Mucosa of rectum (tissue), 2 donors: ENCODE measurements at regions not wholly inside any gene's neighbourhood (a gene's known extent, or its start where the extent isn't known, plus 50 kb on each side); places are given as distances from the start of the nearest gene placed in this dataset.
"Not testable (repeated sequence)": the region's sequence is repeated elsewhere in the genome, so short reads cannot be mapped to it uniquely, and the experiment has no call there.

Experiments
- H3K27ac ChIP-seq, 2 donors: one replicate each; pipeline ENCODE4 v1.7.0; 2013; ENCODE audit warnings: inconsistent platforms in 2 of 2, low read depth in 2 of 2, low read length in 2 of 2
- H3K27me3 ChIP-seq, 2 donors: one replicate each; pipeline ENCODE4 v1.7.0; 2013; ENCODE audit warnings: low read length in 2 of 2; ENCODE audit not compliant: control insufficient read depth in 2 of 2, insufficient read depth in 2 of 2
- H3K36me3 ChIP-seq, 2 donors: one replicate each; pipeline ENCODE4 v1.7.0; 2013; ENCODE audit warnings: low read length in 2 of 2; ENCODE audit not compliant: control insufficient read depth in 2 of 2, insufficient read depth in 2 of 2
- H3K4me1 ChIP-seq, 2 donors: one replicate each; pipeline ENCODE4 v1.7.0; 2013; ENCODE audit warnings: low read length in 2 of 2, mild to moderate bottlenecking in 1 of 2; ENCODE audit not compliant: control insufficient read depth in 2 of 2, insufficient read depth in 2 of 2
- H3K4me3 ChIP-seq, 2 donors: one replicate each; pipeline ENCODE4 v1.7.0; 2013; ENCODE audit warnings: low read length in 2 of 2
- H3K9ac ChIP-seq, 2 donors: one replicate each; pipeline ENCODE4 v1.7.0; 2013; ENCODE audit warnings: low read length in 2 of 2, low read depth in 1 of 2, mild to moderate bottlenecking in 1 of 2
- H3K9me3 ChIP-seq, 2 donors: one replicate each; pipeline ENCODE4 v1.7.0; 2013; ENCODE audit warnings: low read length in 2 of 2; ENCODE audit not compliant: control insufficient read depth in 2 of 2
- donor health status: healthy.
- donor health status: Normal muscosa, but diverticular disease.

DNA sequence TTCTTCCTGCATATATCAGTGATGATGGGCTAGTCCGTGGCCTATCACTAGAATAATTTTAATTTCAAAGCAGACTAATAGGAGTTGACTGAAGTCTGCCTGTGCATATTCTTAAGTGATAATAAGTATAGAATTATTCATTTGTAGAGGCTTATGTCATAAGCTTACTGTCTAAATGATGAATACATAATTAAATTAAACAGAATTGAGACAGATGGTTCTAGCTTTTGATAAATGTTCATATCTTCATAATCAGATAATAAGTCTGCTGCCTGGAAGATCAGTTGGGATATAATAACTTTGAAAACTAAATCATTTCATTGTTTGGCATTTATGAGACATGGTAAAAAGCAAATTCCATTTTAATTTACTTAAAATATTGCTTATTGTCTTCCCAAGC lies 1175.6 kb downstream of the TECRL start:
- no peak overlapping the region for H3K9ac ChIP-seq
- no peaks in the 10 kb centered on the region for H3K27me3 ChIP-seq
- no peaks in the 10 kb centered on the region for H3K36me3 ChIP-seq
- H3K27ac ChIP-seq = no peak overlapping the region
- no peak overlapping the region for H3K4me3 ChIP-seq
- no peaks in the 10 kb centered on the region for H3K4me1 ChIP-seq
- H3K9me3 ChIP-seq = no peaks in the 10 kb centered on the region

DNA sequence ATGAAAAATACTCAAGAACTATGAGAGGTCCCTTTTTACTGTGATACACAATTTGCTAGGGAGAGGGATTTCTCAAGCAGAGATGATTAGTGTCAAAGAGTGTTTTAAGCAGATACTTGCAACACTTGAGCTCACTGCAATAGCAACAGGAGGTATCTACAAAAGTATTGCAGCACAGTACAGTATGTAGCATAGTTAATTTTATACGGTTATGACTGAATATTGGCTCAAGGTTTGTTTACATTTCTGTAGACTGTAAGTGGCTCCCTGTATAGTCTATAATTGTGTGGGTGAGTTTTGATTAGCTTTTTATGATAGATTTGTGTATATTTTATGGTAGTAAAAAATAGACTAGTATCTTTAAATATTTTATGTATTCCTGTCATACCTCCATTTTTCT lies 1177.2 kb downstream of the TECRL start:
- H3K27ac ChIP-seq = no peak overlapping the region
- H3K36me3 ChIP-seq = no peaks in the 10 kb centered on the region
- H3K27me3 ChIP-seq = no peaks in the 10 kb centered on the region
- no peak overlapping the region for H3K4me3 ChIP-seq
- no peaks in the 10 kb centered on the region for H3K4me1 ChIP-seq
- no peaks in the 10 kb centered on the region for H3K9me3 ChIP-seq
- H3K9ac ChIP-seq = no peak overlapping the region

GRCh38 chr4:63226229-63226628 lies 1183.0 kb downstream of the TECRL start:
- Histone ChIP-seq H3K36me3 (no peaks in the 10 kb centered on the region), H3K27ac (no peak overlapping the region), H3K4me1 (no peaks in the 10 kb centered on the region), H3K27me3 (no peaks in the 10 kb centered on the region), H3K9me3 (no peaks in the 10 kb centered on the region), H3K4me3 (no peak overlapping the region), H3K9ac (no peak overlapping the region)

DNA sequence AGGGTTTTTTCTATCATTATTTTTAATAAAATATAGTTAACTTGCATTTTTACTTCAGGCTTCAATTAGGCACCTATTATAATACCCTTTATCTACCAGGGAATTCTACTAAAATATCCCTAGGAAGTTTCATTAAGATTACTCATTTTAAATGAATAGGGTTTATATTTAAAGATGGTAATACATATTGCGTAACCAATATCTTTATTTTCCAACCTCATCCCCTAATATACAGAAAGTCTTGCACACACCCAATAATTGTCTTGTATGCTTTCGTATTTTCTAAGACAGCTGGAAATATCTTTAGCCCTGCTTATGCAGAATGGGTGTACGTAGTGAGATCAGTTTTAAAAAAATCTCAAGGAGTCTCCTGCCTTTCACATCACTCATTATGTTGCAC lies 1186.8 kb downstream of the TECRL start:
- H3K4me3 ChIP-seq = no peak overlapping the region
- no peak overlapping the region for H3K9ac ChIP-seq
- H3K9me3 ChIP-seq = peaks cover 0 to 5% of the 10 kb centered on the region in 2 donors
- no peaks in the 10 kb centered on the region for H3K36me3 ChIP-seq
- H3K4me1 ChIP-seq = no peaks in the 10 kb centered on the region
- H3K27ac ChIP-seq = no peak overlapping the region
- no peaks in the 10 kb centered on the region for H3K27me3 ChIP-seq

GRCh38 chr4:63221477-63221876 lies 1187.8 kb downstream of the TECRL start:
- H3K36me3 ChIP-seq = no peaks in the 10 kb centered on the region
- no peaks in the 10 kb centered on the region for H3K4me1 ChIP-seq
- no peaks in the 10 kb centered on the region for H3K27me3 ChIP-seq
- H3K27ac ChIP-seq = no peak overlapping the region
- H3K9ac ChIP-seq = no peak overlapping the region
- H3K4me3 ChIP-seq = no peak overlapping the region
- peaks cover 0 to 5% of the 10 kb centered on the region in 2 donors for H3K9me3 ChIP-seq

- Histone ChIP-seq H3K27me3 (no peaks in the 10 kb centered on the region), H3K27ac (no peak overlapping the region), H3K36me3 (no peaks in the 10 kb centered on the region), H3K4me1 (no peaks in the 10 kb centered on the region), H3K4me3 (no peak overlapping the region), H3K9me3 (peaks cover 0 to 5% of the 10 kb centered on the region in 2 donors), H3K9ac (no peak overlapping the region)
These were observed 1190.4 kb downstream of the TECRL start for GRCh38 chr4:63218856-63219255.

DNA sequence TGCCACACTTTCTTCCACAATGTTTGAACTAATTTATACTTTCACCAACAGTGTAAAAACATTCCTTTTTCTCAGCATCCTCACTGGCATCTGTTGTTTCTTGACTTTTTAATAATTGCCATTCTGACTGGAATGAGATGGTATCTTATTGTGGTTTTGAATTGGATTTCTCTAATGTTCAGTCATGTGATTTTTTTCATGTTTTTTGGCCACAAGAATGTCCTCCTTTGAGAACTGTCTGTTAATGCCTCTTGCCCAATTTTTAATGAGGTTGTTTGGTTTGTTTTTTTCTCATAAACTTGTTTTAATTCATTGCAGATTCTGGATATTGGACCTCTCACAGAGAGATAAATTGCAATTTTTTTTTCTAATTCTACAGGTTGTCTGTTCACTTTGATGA lies 1195.2 kb downstream of the TECRL start:
- H3K27me3 ChIP-seq = no peaks in the 10 kb centered on the region
- H3K4me3 ChIP-seq = no peak overlapping the region
- H3K36me3 ChIP-seq = no peaks in the 10 kb centered on the region
- H3K4me1 ChIP-seq = no peaks in the 10 kb centered on the region
- no peak overlapping the region for H3K27ac ChIP-seq
- H3K9me3 ChIP-seq = peaks cover 0 to 4% of the 10 kb centered on the region in 2 donors
- H3K9ac ChIP-seq = no peak overlapping the region

GRCh38 chr4:63211776-63212479 lies 1197.3 kb downstream of the TECRL start:
- H3K27me3 ChIP-seq = no peaks in the 10 kb centered on the region
- no peak overlapping the region for H3K9ac ChIP-seq
- no peaks in the 10 kb centered on the region for H3K36me3 ChIP-seq
- H3K9me3 ChIP-seq = no peaks in the 10 kb centered on the region
- no peak overlapping the region for H3K27ac ChIP-seq
- H3K4me1 ChIP-seq = no peaks in the 10 kb centered on the region
- no peak overlapping the region for H3K4me3 ChIP-seq

GRCh38 chr4:63211375-63211774 lies 1197.9 kb downstream of the TECRL start:
- Histone ChIP-seq H3K9me3 (no peaks in the 10 kb centered on the region), H3K4me1 (no peaks in the 10 kb centered on the region), H3K36me3 (no peaks in the 10 kb centered on the region), H3K9ac (no peak overlapping the region), H3K27ac (no peak overlapping the region), H3K4me3 (no peak overlapping the region), H3K27me3 (no peaks in the 10 kb centered on the region)

GRCh38 chr4:63193029-63193428 lies 1216.2 kb downstream of the TECRL start:
- H3K9ac ChIP-seq, H3K27me3 ChIP-seq, H3K4me3 ChIP-seq, H3K36me3 ChIP-seq, H3K9me3 ChIP-seq, H3K27ac ChIP-seq, H3K4me1 ChIP-seq: not testable (repeated sequence)

DNA sequence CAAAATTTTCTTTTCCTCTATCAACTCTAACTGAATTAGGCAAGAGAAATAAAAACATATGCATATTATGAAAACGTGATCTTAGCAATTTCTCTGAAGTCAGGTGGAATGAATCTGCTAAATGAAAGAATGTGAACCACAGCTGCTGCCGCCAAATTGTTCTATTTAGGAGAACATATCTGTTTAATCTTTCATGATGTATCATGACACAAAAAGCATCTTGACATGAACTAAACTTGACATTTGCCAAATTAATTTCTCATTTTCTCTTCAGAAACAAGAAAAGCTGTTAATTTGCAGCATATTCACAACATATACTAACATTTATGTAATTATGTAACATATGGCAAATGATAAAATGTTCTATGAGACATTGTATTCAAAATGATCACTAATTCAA lies 1237.9 kb downstream of the TECRL start:
- Histone ChIP-seq H3K27ac (no peak overlapping the region), H3K9me3 (peaks cover 0 to 2% of the 10 kb centered on the region in 2 donors), H3K27me3 (no peaks in the 10 kb centered on the region), H3K4me1 (no peaks in the 10 kb centered on the region), H3K36me3 (no peaks in the 10 kb centered on the region), H3K9ac (no peak overlapping the region), H3K4me3 (no peak overlapping the region)
